ENCODE measurements at regions not wholly inside any gene's neighbourhood (a gene's known extent, or its start where the extent isn't known, plus 50 kb on each side); places are given as distances from the start of the nearest gene placed in this dataset.

DNA sequence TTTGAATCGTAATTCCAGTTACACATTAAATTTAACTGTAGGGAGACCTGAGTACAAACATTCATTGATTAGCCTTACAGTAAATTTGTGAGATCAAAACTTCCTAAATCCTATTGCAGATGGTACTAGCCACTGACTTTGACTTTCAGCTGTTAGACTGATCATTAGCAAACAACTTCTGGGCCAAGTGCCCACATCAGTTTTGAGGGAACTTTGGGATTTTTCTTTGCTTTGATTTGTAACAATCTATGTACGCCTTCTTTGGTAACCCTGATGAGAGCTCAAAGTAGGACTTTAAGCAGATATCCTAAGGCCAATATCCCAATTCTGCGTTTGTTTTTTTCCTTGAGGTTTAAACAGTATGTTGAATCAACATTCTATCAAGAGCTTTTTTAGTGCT, 131.5 kb downstream of the DLEU7 start:
- no peak for DNase-seq (ENCODE audit: low read depth in 2 of 2)

DNA sequence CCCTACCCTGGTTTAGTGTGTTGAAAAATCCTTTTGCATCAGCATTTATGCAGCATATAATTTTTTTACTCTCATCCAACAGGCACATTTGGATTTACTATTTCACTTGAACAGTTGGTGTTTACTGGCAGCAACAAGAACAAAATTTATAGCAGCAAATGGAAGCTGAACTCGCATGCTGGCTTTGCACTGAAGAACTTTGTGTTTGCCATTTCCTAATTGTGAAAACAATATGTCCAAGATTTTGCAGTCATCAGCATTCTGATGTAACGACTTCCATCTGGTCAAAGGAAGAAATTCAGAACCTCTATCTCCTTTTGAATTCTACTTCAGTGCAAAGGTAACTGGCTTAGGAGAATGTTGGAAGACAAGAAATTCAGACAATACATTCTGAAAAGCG, 131.0 kb downstream of the DLEU7 start:
- DNase-seq (ENCODE audit: low read depth in 2 of 2), result no peak

DNA sequence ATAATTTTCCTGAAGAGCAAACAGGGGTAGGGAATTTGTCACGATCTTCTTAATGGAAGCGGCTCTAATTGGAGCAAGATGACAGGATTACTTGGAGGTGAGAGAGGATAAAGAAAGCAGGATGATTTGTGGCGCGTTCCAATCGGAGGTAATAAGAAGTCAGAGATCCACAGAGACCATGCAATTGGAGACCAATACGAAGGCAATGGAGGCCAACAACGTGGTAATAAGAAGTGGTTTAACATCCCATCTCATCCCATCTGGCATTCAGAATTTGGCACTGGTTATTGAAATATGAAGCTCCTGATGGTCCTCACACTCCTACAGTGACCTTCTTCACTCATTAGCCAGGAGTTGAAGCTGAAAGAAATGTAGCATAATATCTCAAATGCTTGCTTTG, 130.6 kb downstream of the DLEU7 start:
- no peak for DNase-seq (ENCODE audit: low read depth in 2 of 2)

DNA sequence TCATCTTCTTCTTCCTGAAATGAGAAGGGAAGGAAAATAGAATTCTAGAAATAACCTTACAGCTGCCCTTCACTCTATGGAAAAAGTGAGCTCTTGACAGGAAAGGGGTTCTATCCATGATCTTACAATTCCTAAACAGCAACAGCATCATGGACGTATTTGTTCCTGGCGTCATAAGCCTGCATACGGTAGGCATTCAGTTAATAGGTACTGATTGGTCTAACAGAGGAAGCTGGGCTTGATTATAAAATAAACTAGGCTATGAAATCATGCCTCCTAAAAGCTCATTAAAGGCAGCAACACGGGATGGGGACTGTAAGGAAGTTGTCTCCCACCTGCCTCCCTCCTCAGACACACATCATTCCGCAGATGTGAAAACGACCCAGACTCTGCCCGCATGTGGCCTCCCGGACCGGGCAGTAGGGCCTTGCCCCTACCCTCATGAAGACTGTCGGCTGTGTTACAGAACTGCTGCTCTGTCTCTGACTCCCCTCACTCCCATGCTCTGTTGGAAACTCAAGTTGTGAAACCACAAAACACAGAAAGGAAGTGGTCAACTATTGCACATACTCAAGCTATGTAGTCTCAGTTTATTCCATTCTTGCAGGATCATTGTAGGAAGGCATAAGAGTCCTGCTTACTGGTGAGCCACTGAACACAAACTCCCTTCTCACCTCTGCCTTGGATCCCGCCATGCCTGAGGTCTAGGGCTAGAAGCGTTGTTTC, 129.8 kb downstream of the DLEU7 start:
- DNase-seq (ENCODE audit: low read depth in 2 of 2), result no peak

DNA sequence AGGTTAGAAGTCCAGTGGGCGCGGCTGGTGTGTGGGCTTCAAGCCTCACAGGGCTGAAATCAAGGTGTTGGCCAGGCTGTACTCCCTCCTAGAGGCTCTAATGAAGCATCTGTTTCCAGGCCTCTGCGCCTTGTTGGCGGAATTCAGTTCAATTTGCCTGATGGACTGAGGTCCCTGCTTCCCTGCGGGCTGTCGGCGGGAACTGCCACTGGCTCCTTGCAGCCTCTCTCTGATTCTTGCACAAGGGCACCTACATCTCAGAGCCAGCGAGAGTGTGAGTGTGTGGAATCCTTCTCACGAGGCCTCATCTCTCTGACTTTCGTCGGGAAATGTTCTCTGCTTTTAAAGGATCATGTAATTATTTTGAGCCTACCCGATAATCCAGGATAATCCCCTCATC, 128.6 kb downstream of the DLEU7 start:
- no peak for DNase-seq (ENCODE audit: low read depth in 2 of 2)

DNA sequence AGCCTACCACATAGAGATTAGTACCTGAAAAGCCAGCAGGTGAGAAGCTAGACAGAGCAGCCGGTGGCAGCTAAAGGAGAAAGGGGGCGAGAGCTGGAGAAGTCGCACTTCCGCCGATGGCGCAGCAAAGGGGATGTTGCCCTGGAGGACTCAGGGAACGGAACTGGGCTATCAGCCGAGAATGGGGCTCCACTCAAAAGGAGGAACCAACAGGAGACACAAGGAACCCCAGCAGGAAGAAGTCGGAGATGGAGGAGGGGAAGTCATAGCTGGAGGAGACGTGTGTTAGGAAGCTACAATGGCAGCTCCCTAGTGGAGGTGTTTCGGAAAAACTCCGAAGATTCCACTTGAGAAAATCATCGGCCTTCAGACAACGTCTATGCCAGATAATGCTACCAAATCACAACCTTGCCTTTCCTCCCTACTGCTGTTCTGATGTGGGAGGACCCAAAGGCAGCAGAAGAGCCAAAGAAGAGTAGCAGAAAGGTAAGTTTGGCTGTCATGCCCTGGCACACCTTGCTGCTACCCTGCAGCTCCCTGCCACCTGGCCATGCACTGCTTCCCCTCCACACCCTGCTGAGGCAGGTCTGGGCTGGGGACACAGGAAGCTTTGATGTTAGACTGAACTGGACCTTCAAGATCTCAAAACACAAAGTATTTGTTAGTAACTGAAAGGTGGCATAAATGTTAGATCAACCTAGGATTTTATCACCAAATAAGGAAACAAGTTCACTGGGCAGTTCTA, 127.9 kb downstream of the DLEU7 start:
- DNase-seq (ENCODE audit: low read depth in 2 of 2), result no peak

DNA sequence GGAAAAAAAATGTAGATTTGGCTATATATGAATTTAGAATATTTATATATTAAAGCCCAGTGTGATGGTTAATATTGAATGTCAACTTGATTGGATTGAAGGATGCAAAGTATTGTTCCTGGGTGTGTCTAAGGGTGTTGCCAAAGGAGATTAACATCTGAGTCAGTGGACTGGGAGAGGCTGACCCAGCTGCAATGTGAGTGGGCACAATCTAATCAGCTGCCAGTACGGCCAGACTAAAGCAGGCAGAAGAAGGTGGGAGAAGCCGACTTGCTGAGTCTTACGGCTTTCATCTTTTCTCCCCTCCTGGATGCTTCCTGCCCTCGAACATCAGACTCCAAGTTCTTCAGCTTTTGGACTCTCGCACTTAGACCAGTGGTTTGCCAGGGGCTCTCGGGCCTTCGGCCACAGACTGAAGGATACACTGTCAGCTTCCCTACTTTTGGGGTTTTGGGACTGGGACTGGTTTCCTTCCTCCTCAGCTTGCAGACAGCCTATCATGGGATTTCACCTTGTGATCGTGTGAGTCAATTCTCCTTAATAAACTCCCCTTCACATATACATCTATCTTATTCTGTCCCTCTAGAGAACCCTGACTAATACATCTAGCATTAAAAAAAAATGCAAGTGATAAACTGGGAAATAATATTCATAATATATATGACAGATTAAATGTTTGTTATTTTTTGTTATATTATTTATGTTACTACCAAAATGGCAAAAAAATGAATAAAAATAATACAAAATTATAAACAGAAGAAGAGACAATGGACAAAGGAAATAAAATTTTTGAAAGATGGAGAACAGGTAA, 122.4 kb downstream of the DLEU7 start:
- DNase-seq (ENCODE audit: low read depth in 2 of 2), result no peak

DNA sequence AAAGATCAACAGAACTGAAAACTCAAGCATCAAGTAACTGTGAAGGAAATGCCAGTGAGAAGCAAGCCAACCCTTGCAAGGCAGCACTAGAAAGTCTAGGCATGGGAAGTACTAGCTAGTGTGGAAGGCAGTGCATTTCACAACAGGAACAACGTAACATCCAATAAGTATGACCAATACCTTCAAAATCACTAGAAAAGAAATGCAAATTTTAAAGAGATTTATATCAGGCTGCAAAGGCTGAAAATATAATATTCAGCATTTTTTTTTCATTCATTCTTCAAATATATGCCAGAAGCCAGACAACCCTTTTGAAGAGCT, 121.9 kb downstream of the DLEU7 start:
- DNase-seq (ENCODE audit: low read depth in 2 of 2), result no peak

GRCh38 chr13:50722440-50723125, 120.9 kb downstream of the DLEU7 start:
- no peak for DNase-seq (ENCODE audit: low read depth in 2 of 2)

- DNase-seq (ENCODE audit: low read depth in 2 of 2), result no peak
Observed at GRCh38 chr13:50724438-50724837, 119.1 kb downstream of the DLEU7 start.

- DNase-seq (ENCODE audit: low read depth in 2 of 2), result no peak
Observed at GRCh38 chr13:50724913-50725312, 118.6 kb downstream of the DLEU7 start.

DNA sequence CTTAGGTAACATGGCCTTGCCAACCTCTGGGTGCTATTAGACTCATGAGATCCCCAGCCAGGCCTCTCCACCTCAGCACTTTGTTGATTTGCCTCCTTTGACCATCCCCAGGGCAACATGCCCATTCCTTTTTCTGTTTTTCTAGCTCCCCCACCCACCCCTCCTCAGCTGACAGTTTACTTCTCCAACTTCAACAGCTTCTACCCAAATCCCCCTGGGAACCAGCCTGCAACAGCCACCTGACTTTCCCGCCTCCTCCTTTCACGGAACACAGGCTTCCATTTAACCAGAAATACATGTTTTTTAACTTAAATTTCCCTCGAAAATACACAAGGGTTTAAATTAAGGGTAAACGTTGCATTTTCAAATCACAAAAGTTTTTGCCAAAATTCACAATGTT, 117.3 kb downstream of the DLEU7 start:
- no peak for DNase-seq (ENCODE audit: low read depth in 2 of 2)

DNA sequence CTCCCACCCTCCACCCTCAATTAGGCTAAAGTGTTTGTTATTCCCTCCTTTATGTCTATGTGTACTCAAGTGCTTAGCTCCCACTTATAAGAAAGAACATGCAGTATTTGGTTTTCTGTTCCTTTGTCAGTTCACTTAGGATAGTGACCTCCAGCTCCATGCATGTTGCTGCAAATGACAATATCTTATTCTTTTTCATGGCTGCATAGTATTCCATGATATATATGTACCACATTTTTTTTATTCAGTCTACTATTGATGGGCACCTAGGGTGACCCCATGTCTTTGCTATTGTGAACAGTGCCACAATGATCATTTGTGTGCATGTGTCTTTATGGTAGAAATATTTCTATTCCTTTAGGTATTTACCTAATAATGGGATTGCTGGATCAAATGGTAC, 114.3 kb downstream of the DLEU7 start:
- DNase-seq (ENCODE audit: low read depth in 2 of 2), result no peak

DNA sequence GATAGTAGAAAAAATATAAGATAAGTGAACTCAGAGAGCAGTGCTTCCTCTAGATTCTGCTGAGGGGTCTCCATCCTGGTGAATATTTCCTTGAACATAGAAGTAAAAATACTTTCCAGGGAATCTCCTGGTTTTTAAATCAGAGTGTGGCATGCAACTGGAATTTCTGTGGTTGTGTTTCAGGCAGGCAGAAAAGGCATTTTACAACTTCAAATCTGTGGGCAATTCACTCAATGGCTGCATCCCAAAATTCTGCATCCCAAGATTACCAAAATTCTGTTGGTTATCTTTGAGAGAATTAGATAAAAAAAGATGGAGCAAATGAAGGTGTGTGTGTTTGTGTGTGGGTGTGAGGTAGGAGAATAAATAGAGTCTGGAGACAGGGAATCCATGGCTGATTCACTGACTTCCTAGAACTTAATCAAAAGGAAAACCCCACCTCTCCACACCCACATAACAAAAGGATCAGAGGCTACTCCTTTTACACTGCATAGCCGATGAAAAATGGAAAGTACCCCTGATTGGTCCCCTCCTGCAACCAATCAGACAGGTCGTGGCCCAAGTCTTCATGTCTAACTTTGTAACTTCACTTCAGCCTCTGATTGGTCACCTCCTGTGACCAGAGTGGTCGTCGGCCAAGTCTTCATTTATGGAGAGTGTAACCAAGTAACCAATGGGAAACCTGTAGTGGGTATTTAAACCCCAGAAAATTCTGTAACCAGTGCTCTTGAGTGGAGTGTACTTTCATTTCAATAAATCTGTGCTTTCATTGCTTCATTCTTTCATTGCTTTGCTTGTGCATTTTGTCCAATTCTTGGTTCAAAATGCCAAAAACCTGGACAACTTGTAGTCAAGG, 112.8 kb downstream of the DLEU7 start:
- DNase-seq (ENCODE audit: low read depth in 2 of 2), result no peak

- DNase-seq (ENCODE audit: low read depth in 2 of 2), result no peak
Observed at GRCh38 chr13:50731400-50731799, 112.1 kb downstream of the DLEU7 start.

DNA sequence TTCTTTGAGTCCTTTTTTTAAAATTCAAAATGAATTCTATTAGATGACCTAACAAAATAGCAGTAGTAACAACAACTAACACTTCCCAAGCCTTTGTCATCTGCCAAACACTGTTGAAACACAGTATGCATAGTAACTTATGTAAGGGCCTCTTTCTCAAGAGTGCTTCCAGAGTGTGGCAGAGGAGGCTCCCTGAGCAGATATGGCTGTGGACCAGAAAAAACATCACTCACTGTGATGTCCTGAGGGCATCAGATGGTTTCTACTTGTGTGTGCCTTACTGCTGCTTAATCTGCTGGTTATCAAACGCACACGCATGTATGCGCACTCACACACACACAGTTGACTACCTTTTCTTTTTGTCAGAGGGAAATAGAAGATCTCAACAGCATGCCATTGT, 110.8 kb downstream of the DLEU7 start:
- DNase-seq (ENCODE audit: low read depth in 2 of 2), result no peak

- DNase-seq (ENCODE audit: low read depth in 2 of 2), result no peak
Observed at GRCh38 chr13:50733392-50733791, 110.1 kb downstream of the DLEU7 start.

- DNase-seq (ENCODE audit: low read depth in 2 of 2), result no peak
Observed at GRCh38 chr13:50735071-50735470, 108.4 kb downstream of the DLEU7 start.

DNA sequence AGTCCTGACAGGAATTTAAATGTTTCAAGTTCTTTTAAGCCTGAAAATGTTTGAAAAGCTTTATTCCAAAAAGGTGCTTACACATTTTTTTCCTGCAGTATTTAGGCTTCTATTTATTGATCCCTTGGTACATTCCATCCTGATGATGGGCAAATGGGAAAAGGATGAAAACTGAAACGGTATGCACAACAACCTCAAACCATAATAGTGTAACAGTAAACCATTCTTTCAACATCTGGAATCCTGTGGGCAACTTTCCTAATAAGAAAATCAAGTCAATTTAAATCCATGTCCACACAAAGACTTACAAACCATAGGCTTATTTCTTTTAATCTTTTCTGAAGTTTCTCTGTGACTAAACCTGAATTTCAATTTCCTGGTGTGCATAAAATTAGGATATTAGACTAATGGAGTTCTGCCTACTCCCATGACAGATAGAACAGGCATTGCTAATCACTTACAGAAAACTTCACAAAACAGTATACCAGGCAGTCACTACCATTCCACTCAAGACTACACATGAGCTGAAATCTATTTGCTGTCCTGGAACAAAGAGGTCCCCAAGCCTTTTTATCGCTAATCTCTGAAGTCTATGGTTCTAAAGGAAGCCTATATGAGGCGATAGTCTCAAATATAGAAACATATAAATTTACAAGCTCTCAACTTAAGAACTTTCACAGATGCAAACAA, 103.3 kb downstream of the DLEU7 start:
- DNase-seq (ENCODE audit: low read depth in 2 of 2), result no peak

DNA sequence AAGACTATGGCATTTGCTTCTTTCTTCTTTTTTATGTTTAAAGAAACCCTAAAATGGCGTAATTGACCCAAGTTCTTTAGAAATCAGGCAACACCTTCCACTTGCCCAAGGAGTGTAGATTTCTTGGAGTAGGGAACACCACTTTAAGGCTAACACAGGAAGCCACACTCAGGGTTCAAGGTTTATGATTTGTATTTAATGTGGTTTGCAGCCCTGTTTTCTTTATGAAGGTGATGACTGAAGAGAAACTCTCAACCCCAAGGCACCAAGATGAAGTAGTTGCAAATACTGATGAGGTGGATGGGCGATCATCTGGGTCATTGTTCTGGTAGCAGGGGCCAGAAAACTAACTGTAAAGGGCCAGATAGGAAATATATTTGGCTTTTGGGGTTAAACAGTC, 101.1 kb downstream of the DLEU7 start:
- no peak for DNase-seq (ENCODE audit: low read depth in 2 of 2)

GRCh38 chr13:50742968-50743367, 100.5 kb downstream of the DLEU7 start:
- no peak for DNase-seq (ENCODE audit: low read depth in 2 of 2)
